CD4-positive, alpha-beta T cell (primary cell): ENCODE measurements at regions not wholly inside any gene's neighbourhood (a gene's known extent, or its start where the extent isn't known, plus 50 kb on each side); places are given as distances from the start of the nearest gene placed in this dataset.

Experiments
- ATAC-seq: fragments of 200-7000 bp; cut with Tn5 transposase; one replicate; pipeline ENCODE4 v1.10.0; 2022; ENCODE audit warnings: mild to moderate bottlenecking; ENCODE audit not compliant: poor library complexity
- CTCF ChIA-PET: fragments of 350-600 bp; sonication (Branson Sonifier 250); formaldehyde crosslinking; loops from one replicate; lab custom pipeline; 2021; ENCODE audit warnings: antibody characterized with exemption, inconsistent platforms; lab: Charles Lee
- POLR2A ChIA-PET: fragments of 350-600 bp; sonication (Branson Sonifier 250); formaldehyde crosslinking; loops from one replicate; lab custom pipeline; 2021; ENCODE audit warnings: antibody characterized with exemption, inconsistent platforms; lab: Charles Lee
- DNase-seq, 14 experiments: peaks; one replicate each; pipeline ENCODE4 v3.0.0-alpha.2; 2013 to 2020; ENCODE audit warnings: mixed read lengths in 2 of 14
- H3K27ac ChIP-seq, 2 donors: one replicate each; pipeline versions ENCODE4 v1.5.1 to v1.7.0; 2013; ENCODE audit warnings: low read length in 2 of 2, low read depth in 1 of 2, mild to moderate bottlenecking in 1 of 2
- H3K27me3 ChIP-seq, 2 experiments: 1 replicate in 1 of 2; 2 replicates in 1 of 2; pipeline versions ENCODE4 v1.6.1 to v1.7.0; 2013; ENCODE audit warnings: low read length in 2 of 2, control low read depth in 1 of 2, mild to moderate bottlenecking in 1 of 2, moderate library complexity in 1 of 2; ENCODE audit not compliant: insufficient read depth in 2 of 2, control insufficient read depth in 1 of 2
- H3K36me3 ChIP-seq: one replicate; pipeline ENCODE4 v1.6.1; 2013; ENCODE audit warnings: low read length, control low read depth; ENCODE audit not compliant: insufficient read depth
- H3K4me1 ChIP-seq: one replicate; pipeline ENCODE4 v1.6.1; 2013; ENCODE audit warnings: low read length, control low read depth; ENCODE audit not compliant: insufficient read depth
- H3K4me3 ChIP-seq: one replicate; pipeline ENCODE4 v1.5.1; 2013; ENCODE audit warnings: mild to moderate bottlenecking, low read length, moderate library complexity
- H3K9me3 ChIP-seq, 2 experiments: 1 replicate in 1 of 2; 2 replicates in 1 of 2; pipeline versions ENCODE4 v1.6.1 to v1.7.0; 2013; ENCODE audit warnings: low read length in 2 of 2, mild to moderate bottlenecking in 2 of 2, control low read depth in 1 of 2, moderate library complexity in 1 of 2; ENCODE audit not compliant: control insufficient read depth in 1 of 2, insufficient read depth in 1 of 2
- H3K27ac Mint-ChIP-seq: one replicate; pipeline ENCODE4 v1.8.0; 2020; ENCODE audit warnings: mixed read lengths
- H3K27me3 Mint-ChIP-seq: one replicate; pipeline ENCODE4 v1.8.0; 2021; ENCODE audit warnings: mixed read lengths
- H3K36me3 Mint-ChIP-seq: one replicate; pipeline ENCODE4 v1.8.0; 2021; ENCODE audit warnings: low read depth, mixed read lengths
- H3K4me1 Mint-ChIP-seq: one replicate; pipeline ENCODE4 v1.8.0; 2021; ENCODE audit warnings: low read depth, mixed read lengths
- H3K4me3 Mint-ChIP-seq: one replicate; pipeline ENCODE4 v1.8.0; 2020; ENCODE audit warnings: mild to moderate bottlenecking, mixed read lengths
- H3K9me3 Mint-ChIP-seq: one replicate; pipeline ENCODE4 v1.8.0; 2020; ENCODE audit warnings: mixed read lengths
- intact Hi-C, 2 experiments: fragments of 100-400 bp; cut with DNase I in 1 of 2; cut with micrococcal nuclease in 1 of 2; formaldehyde crosslinking; loops; one replicate each; pipeline versions ENCODE4 v1.15.1 to v1.9.0; 2023 to 2025; cut with DNase I, micrococcal nuclease
- TF ChIP-seq, protein P1 (sequence below): fragments of 200-600 bp; IDR thresholded peaks from one replicate; pipeline ENCODE4 v1.8.0; 2022; ENCODE audit warnings: antibody characterized with exemption, mild to moderate bottlenecking

DNA sequence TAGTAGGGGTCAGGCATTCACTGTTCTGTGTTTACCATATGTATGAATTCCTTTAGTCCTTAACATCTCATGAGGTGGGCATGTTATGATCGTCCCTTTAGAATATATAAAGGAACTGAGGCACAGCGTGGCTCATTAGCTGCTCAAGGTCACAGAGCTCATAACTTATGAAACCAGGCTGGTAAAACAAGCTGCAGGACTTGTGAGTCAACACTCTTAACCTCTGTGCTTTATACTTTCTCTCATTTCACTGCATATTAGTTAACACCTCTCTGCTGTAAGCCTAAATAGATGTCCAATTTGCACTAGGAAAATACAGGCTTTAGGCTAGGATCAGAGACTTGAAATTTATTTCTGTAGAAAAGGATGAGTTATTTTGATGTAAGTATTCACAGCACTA is 180.3 kb upstream of the HDAC9 start:
- TF ChIP-seq, protein P1, sequence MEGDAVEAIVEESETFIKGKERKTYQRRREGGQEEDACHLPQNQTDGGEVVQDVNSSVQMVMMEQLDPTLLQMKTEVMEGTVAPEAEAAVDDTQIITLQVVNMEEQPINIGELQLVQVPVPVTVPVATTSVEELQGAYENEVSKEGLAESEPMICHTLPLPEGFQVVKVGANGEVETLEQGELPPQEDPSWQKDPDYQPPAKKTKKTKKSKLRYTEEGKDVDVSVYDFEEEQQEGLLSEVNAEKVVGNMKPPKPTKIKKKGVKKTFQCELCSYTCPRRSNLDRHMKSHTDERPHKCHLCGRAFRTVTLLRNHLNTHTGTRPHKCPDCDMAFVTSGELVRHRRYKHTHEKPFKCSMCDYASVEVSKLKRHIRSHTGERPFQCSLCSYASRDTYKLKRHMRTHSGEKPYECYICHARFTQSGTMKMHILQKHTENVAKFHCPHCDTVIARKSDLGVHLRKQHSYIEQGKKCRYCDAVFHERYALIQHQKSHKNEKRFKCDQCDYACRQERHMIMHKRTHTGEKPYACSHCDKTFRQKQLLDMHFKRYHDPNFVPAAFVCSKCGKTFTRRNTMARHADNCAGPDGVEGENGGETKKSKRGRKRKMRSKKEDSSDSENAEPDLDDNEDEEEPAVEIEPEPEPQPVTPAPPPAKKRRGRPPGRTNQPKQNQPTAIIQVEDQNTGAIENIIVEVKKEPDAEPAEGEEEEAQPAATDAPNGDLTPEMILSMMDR, result no peak
- Histone ChIP-seq H3K4me1 (no peaks in the 10 kb centered on the region), H3K27me3 (no peaks in the 10 kb centered on the region), H3K9me3 (no peaks in the 10 kb centered on the region), H3K4me3 (no peak overlapping the region), H3K36me3 (no peaks in the 10 kb centered on the region), H3K27ac (no peak overlapping the region)
- CTCF ChIA-PET, result no interaction called here
- ATAC-seq, result no peak
- Mint-ChIP-seq H3K4me3 (no peak overlapping the region), H3K27ac (no peak overlapping the region), H3K27me3 (peaks cover 5% of the 10 kb centered on the region), H3K9me3 (no peaks in the 10 kb centered on the region), H3K4me1 (no peaks in the 10 kb centered on the region), H3K36me3 (no peaks in the 10 kb centered on the region)
- intact Hi-C loops, result no loop called here
- no peak for DNase-seq
- POLR2A ChIA-PET, result no interaction called here

DNA sequence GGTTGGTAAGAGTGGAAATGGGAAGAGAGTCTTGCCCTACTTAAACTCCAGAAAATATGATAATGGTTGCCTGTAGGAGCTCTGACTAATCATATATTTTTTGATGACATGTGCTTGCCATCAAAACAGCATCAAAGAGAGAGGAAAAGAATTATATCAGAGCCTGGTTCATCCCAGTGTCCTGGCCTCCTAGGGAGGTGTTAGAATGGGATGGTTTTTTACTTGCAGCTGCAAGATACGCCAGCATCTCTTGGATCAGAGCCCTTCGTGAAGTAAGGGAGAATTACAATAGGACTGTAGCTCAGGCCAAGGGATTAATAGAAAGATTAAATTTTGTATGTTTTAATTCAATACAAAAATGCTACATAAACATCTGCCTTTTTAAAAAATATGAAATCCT is 177.6 kb upstream of the HDAC9 start:
- ATAC-seq (no peak), DNase-seq (no peak)
- Mint-ChIP-seq H3K4me3 (no peak overlapping the region), H3K27ac (no peak overlapping the region), H3K4me1 (no peaks in the 10 kb centered on the region), H3K9me3 (no peaks in the 10 kb centered on the region), H3K27me3 (peaks cover 5% of the 10 kb centered on the region), H3K36me3 (no peaks in the 10 kb centered on the region)
- H3K4me3 ChIP-seq, result no peak overlapping the region
- CTCF ChIA-PET, result no interaction called here
- no peaks in the 10 kb centered on the region for H3K4me1 ChIP-seq
- no peaks in the 10 kb centered on the region for H3K36me3 ChIP-seq
- no peak overlapping the region for H3K27ac ChIP-seq
- intact Hi-C loops, result no loop called here
- no peaks in the 10 kb centered on the region for H3K27me3 ChIP-seq
- POLR2A ChIA-PET, result no interaction called here
- no peaks in the 10 kb centered on the region for H3K9me3 ChIP-seq
- TF ChIP-seq, protein P1, result no peak

DNA sequence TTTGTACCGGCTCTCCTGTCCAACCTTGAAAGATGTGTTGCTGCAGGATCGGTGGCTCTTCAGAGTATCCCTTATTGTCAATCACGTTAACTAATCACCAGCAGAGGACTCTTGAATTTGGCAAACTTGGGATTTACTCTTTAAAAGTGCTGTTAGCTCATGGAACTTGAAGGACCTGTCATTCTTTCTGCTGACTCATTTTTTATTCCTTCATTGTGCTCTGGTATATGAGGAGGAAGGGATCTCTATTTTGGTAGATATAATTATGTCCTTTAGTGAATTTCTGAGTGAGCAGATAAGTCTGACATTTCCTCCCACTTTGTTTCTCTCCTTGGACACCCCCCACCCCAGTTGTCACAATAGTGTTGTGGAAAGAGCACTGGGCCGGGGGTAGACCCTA is 175.1 kb upstream of the HDAC9 start:
- ATAC-seq, result no peak
- peaks cover 5% of the 10 kb centered on the region for H3K27me3 Mint-ChIP-seq
- Histone ChIP-seq H3K27me3 (no peaks in the 10 kb centered on the region), H3K36me3 (no peaks in the 10 kb centered on the region), H3K4me3 (no peak overlapping the region), H3K4me1 (no peaks in the 10 kb centered on the region), H3K9me3 (no peaks in the 10 kb centered on the region), H3K27ac (no peak overlapping the region)
- DNase-seq, result no peak
- no peaks in the 10 kb centered on the region for H3K36me3 Mint-ChIP-seq
- intact Hi-C loops, result no loop called here
- no peaks in the 10 kb centered on the region for H3K9me3 Mint-ChIP-seq
- TF ChIP-seq, protein P1, result no peak
- POLR2A ChIA-PET, result no interaction called here
- no peak overlapping the region for H3K27ac Mint-ChIP-seq
- no peak overlapping the region for H3K4me3 Mint-ChIP-seq
- CTCF ChIA-PET, result no interaction called here
- H3K4me1 Mint-ChIP-seq, result no peaks in the 10 kb centered on the region
